Body of pancreas (tissue), 4 donors: ENCODE measurements at regions not wholly inside any gene's neighbourhood (a gene's known extent, or its start where the extent isn't known, plus 50 kb on each side); places are given as distances from the start of the nearest gene placed in this dataset.

Experiments
- CTCF ChIP-seq, 7 experiments: fragments of 450-650 bp in 4 of 7; fragments of 200-600 bp in 3 of 7; sonication (generic) in 3 of 7; IDR thresholded peaks; one replicate each; pipeline ENCODE4 v1.5.1; 2016 to 2019; ENCODE audit warnings: antibody characterized with exemption in 7 of 7
- POLR2A ChIP-seq, 3 donors: fragments of 450-650 bp; IDR thresholded peaks; one replicate each; pipeline ENCODE4 v1.6.1; 2016; ENCODE audit warnings: antibody characterized with exemption in 3 of 3, mild to moderate bottlenecking in 2 of 3

GRCh38 chr1:235050911-235051360 is 77.7 kb downstream of the TOMM20 start:
- TF ChIP-seq CTCF (IDR thresholded peaks at IDR 0.05) (no peak), POLR2A (IDR thresholded peaks at IDR 0.05) (no peak)
